ENCODE measurements at regions not wholly inside any gene's neighbourhood (a gene's known extent, or its start where the extent isn't known, plus 50 kb on each side); places are given as distances from the start of the nearest gene placed in this dataset.

- no peak for TF ChIP-seq TCF7L2 (IDR thresholded peaks at IDR 0.05; ENCODE audit: low read depth, low read length)
- TF ChIP-seq CTCF (IDR thresholded peaks at IDR 0.05) = no peak
- no peak for TF ChIP-seq POLR2AphosphoS5 (IDR thresholded peaks at IDR 0.05; ENCODE audit: low read depth, low read length)
- no peak for TF ChIP-seq REST (IDR thresholded peaks at IDR 0.05; ENCODE audit: insufficient read depth in 1 of 2, low read depth in 2 of 2, low read length in 1 of 2)
- TF ChIP-seq SIN3A (IDR thresholded peaks at IDR 0.05; ENCODE audit: borderline replicate concordance, insufficient read depth, low read depth, low read length) = no peak
- Histone ChIP-seq H3K4me1 (ENCODE audit: control insufficient read depth, insufficient read depth, low read length) (no peaks in the 10 kb centered on the region), H3K27me3 (ENCODE audit: control insufficient read depth, insufficient read depth, low read length) (peaks cover 11% of the 10 kb centered on the region), H3K9me3 (ENCODE audit: control insufficient read depth, insufficient read depth, low read depth, low read length) (no peaks in the 10 kb centered on the region), H3K27ac (ENCODE audit: low read length) (no peak overlapping the region), H3K36me3 (ENCODE audit: control insufficient read depth, insufficient read depth, low read length) (no peaks in the 10 kb centered on the region), H3K4me3 (ENCODE audit: low read depth in 2 of 2, low read length in 2 of 2) (no peak overlapping the region)
- POLR2A ChIA-PET = no interaction called here
- CTCF ChIA-PET = no interaction called here
- in situ Hi-C loops (cut with HindIII; ENCODE audit: low pct_unique_long_range_greater_than_20kb, low sequenced_read_pairs) (no loop called here), intact Hi-C loops (cut with micrococcal nuclease; ENCODE audit: unreplicated experiment) (no loop called here)
- DNase-seq (ENCODE audit: low read depth, low spot score) (no peak), ATAC-seq (no peak)
- no TSS peak for BruUV-seq (replicated peaks)
These were observed 566.2 kb upstream of the ZFHX3 start for GRCh38 chr16:73614131-73614530.

- intact Hi-C loops (cut with micrococcal nuclease; ENCODE audit: unreplicated experiment) = no loop called here
- ATAC-seq = no peak
- ChIA-PET POLR2A (no interaction called here), CTCF (no interaction called here)
- Histone ChIP-seq H3K9me3 (ENCODE audit: control insufficient read depth, insufficient read depth, low read depth, low read length) (no peaks in the 10 kb centered on the region), H3K27ac (ENCODE audit: low read length) (no peak overlapping the region), H3K36me3 (ENCODE audit: control insufficient read depth, insufficient read depth, low read length) (no peaks in the 10 kb centered on the region), H3K4me3 (ENCODE audit: low read depth in 2 of 2, low read length in 2 of 2) (no peak overlapping the region), H3K27me3 (ENCODE audit: control insufficient read depth, insufficient read depth, low read length) (peaks cover 14% of the 10 kb centered on the region), H3K4me1 (ENCODE audit: control insufficient read depth, insufficient read depth, low read length) (no peaks in the 10 kb centered on the region)
- in situ Hi-C loops (cut with HindIII; ENCODE audit: low pct_unique_long_range_greater_than_20kb, low sequenced_read_pairs) = no loop called here
- no peak for DNase-seq (ENCODE audit: low read depth, low spot score)
- BruUV-seq (replicated peaks) = no TSS peak
- no peak for TF ChIP-seq TCF7L2 (IDR thresholded peaks at IDR 0.05; ENCODE audit: low read depth, low read length)
- TF ChIP-seq REST (IDR thresholded peaks at IDR 0.05; ENCODE audit: insufficient read depth in 1 of 2, low read depth in 2 of 2, low read length in 1 of 2) = no peak
- no peak for TF ChIP-seq POLR2AphosphoS5 (IDR thresholded peaks at IDR 0.05; ENCODE audit: low read depth, low read length)
- no peak for TF ChIP-seq CTCF (IDR thresholded peaks at IDR 0.05)
- TF ChIP-seq SIN3A (IDR thresholded peaks at IDR 0.05; ENCODE audit: borderline replicate concordance, insufficient read depth, low read depth, low read length) = no peak
These were observed 562.8 kb upstream of the ZFHX3 start for GRCh38 chr16:73610605-73611156.

All from Panc1 (cell line).